ENCODE measurements at regions not wholly inside any gene's neighbourhood (a gene's known extent, or its start where the extent isn't known, plus 50 kb on each side); places are given as distances from the start of the nearest gene placed in this dataset.

DNA sequence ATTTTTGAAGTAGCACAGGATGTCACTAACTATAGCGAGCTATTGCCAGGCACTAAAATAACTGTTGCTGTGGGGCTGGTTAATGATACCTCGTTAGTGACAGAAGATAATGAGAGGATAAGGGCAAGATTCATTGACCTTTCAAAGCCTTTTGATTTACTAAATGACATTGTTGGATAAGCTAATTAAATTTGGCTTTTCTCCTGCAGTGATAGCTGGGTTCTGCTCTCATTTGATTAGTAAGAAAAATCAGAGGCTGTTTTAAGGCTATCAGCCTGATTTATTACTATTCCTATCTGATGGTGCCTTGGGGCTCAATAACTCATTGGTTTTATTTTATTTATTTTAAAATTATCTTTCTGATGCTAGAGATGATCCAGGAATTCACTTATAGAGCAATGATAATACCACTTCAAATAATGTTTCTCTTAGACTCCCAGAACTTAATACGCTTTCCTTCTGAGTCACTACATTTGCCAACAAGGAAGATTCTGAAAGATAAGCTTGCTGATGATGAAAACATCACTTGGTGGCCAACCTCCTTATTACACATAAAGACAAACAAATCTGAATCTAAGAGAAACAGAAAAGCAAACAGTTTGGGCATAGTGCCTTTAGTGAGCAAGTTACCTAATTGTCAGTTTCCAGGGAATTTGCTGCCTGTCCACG is 501.3 kb upstream of the ARGLU1 start:
- Histone ChIP-seq H3K9me3 (no peaks in the 10 kb centered on the region), H3K4me3 (no peak overlapping the region), H3K4me1 (ENCODE audit: control insufficient read depth in 1 of 2, low read depth in 2 of 2) (no peaks in the 10 kb centered on the region), H3K27ac (no peak overlapping the region), H3K36me3 (no peaks in the 10 kb centered on the region), H3K27me3 (replicated peaks; ENCODE audit: insufficient read depth) (no peaks in the 10 kb centered on the region)
- TF ChIP-seq, protein P1, sequence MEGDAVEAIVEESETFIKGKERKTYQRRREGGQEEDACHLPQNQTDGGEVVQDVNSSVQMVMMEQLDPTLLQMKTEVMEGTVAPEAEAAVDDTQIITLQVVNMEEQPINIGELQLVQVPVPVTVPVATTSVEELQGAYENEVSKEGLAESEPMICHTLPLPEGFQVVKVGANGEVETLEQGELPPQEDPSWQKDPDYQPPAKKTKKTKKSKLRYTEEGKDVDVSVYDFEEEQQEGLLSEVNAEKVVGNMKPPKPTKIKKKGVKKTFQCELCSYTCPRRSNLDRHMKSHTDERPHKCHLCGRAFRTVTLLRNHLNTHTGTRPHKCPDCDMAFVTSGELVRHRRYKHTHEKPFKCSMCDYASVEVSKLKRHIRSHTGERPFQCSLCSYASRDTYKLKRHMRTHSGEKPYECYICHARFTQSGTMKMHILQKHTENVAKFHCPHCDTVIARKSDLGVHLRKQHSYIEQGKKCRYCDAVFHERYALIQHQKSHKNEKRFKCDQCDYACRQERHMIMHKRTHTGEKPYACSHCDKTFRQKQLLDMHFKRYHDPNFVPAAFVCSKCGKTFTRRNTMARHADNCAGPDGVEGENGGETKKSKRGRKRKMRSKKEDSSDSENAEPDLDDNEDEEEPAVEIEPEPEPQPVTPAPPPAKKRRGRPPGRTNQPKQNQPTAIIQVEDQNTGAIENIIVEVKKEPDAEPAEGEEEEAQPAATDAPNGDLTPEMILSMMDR (IDR thresholded peaks at IDR 0.05) = no peak
- DNase-seq (ENCODE audit: low spot score) (no peak), ATAC-seq (ENCODE audit: insufficient number of reproducible peaks, low FRiP score, low read depth) (no peak)

DNA sequence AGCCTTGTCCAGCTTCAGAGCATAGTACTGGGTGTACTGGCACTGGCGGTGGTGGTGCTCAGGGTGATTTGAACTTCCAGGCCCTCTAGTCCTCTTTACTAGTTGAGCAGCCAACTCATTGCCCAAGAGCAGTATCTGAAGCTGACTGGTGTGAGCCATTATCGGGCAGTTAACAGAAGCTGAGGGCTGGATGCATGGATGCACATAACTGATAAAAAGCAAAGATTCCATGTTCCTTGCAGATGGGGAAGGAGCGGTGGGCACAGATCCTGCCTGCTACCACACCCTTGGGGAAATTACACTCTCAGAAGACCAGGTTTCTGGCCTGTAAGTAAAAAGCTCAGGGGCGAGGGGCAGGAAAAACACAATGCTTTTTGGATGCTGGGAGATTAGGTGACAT is 499.4 kb upstream of the ARGLU1 start:
- H3K36me3 ChIP-seq = no peaks in the 10 kb centered on the region
- H3K4me3 ChIP-seq = no peak overlapping the region
- H3K4me1 ChIP-seq (ENCODE audit: control insufficient read depth in 1 of 2, low read depth in 2 of 2) = no peaks in the 10 kb centered on the region
- TF ChIP-seq, protein P1 (IDR thresholded peaks at IDR 0.05) = no peak
- ATAC-seq (ENCODE audit: insufficient number of reproducible peaks, low FRiP score, low read depth) (no peak), DNase-seq (ENCODE audit: low spot score) (no peak)
- H3K9me3 ChIP-seq = no peaks in the 10 kb centered on the region
- H3K27me3 ChIP-seq (replicated peaks; ENCODE audit: insufficient read depth) = no peaks in the 10 kb centered on the region
- H3K27ac ChIP-seq = no peak overlapping the region

DNA sequence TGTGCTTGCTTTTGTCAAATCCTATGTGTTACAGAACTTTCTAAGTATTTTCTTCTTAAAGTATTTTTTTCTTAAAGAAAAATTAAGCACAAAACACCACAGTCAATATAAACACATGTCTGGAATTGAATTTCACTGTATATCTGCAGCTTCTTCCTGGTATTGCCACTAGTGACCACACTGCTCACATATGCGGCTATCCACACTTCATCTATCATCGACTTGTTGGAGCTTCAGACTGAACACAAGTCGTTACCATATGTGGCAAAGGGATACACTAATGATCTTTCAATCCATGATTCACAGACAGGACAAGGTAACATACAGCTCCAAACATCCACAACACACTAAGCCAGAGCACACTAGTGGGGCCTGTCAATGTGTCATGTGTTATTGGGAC is 498.4 kb upstream of the ARGLU1 start:
- ATAC-seq (ENCODE audit: insufficient number of reproducible peaks, low FRiP score, low read depth) = no peak
- H3K27me3 ChIP-seq (replicated peaks; ENCODE audit: insufficient read depth) = no peaks in the 10 kb centered on the region
- TF ChIP-seq, protein P1 (IDR thresholded peaks at IDR 0.05) = no peak

DNA sequence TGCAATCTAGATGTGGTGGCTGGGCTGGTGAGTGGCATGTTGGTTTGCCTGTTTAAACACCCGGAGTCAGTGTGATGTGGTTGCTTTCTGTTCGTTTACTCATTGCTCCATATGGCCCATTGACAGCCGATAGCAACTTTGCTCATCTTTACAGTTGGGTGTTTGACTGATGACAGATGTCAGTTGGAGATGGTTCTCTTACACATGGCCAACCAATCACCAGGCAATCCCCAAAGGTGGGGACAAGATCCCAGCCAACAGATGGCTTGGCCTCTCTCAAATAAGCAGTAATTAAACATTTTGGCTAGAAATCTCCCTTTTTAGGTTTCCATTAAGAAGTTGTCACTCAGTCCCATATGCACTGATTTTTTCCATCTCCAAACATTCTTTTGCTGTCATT is 497.1 kb upstream of the ARGLU1 start:
- TF ChIP-seq, protein P1 (IDR thresholded peaks at IDR 0.05) = no peak
- H3K27ac ChIP-seq = no peak overlapping the region
- H3K36me3 ChIP-seq = no peaks in the 10 kb centered on the region
- no peak for ATAC-seq (ENCODE audit: insufficient number of reproducible peaks, low FRiP score, low read depth)
- H3K4me3 ChIP-seq = no peak overlapping the region
- H3K4me1 ChIP-seq (ENCODE audit: control insufficient read depth in 1 of 2, low read depth in 2 of 2) = no peaks in the 10 kb centered on the region
- no peaks in the 10 kb centered on the region for H3K9me3 ChIP-seq
- H3K27me3 ChIP-seq (replicated peaks; ENCODE audit: insufficient read depth) = no peaks in the 10 kb centered on the region
- no peak for DNase-seq (ENCODE audit: low spot score)

More for the DNA sequence above, 498.4 kb upstream of the ARGLU1 start:
- H3K27ac ChIP-seq = no peak overlapping the region
- no peak for DNase-seq (ENCODE audit: low spot score)
- no peaks in the 10 kb centered on the region for H3K9me3 ChIP-seq
- no peak overlapping the region for H3K4me3 ChIP-seq
- no peaks in the 10 kb centered on the region for H3K4me1 ChIP-seq (ENCODE audit: control insufficient read depth in 1 of 2, low read depth in 2 of 2)
- H3K36me3 ChIP-seq = no peaks in the 10 kb centered on the region

DNA sequence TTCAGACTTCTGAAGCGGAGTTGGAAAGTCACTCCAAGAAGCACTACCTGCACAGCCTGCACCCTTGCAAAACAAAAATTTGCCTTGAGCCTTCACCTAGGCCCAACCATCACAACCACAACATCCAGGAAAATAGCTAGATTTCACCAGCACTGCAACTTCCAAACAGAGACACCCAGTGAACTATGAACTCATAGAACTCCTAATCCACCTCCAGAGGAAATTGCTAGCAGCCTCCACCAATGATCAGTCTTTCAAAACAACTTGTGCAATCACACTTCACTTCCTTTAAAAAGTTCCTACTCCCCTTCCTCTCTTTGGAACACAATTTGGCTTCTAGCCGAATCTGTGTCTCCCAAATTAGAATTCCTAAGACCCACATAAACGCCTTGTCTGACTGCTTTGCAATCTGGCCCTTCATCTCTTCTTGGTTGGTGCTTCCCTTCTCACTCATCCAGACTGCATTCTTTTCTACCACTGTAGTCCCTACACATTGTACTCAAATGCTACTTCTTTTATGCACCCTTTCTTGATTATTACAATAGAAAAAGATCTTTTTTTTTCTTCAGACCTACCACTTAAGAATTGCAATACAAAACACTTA is 489.2 kb upstream of the ARGLU1 start:
- no peak for ATAC-seq (ENCODE audit: insufficient number of reproducible peaks, low FRiP score, low read depth)
- DNase-seq (ENCODE audit: low spot score) = no peak
- Histone ChIP-seq H3K4me1 (ENCODE audit: control insufficient read depth in 1 of 2, low read depth in 2 of 2) (no peaks in the 10 kb centered on the region), H3K36me3 (no peaks in the 10 kb centered on the region), H3K4me3 (no peak overlapping the region), H3K27ac (no peak overlapping the region), H3K27me3 (replicated peaks; ENCODE audit: insufficient read depth) (no peaks in the 10 kb centered on the region), H3K9me3 (no peaks in the 10 kb centered on the region)
- TF ChIP-seq, protein P1 (IDR thresholded peaks at IDR 0.05) = no peak
